D721Med (cell line): ENCODE measurements at regions not wholly inside any gene's neighbourhood (a gene's known extent, or its start where the extent isn't known, plus 50 kb on each side); places are given as distances from the start of the nearest gene placed in this dataset.

ENCODE experiments used
- DNase-seq: peaks from one replicate; pipeline ENCODE4 v3.0.0; 2011; ENCODE audit warnings: low spot score; ENCODE audit not compliant: insufficient read length
- FAIRE-seq: peaks from 2 replicates; lab custom pipeline; 2011; peaks lifted over from hg19 to GRCh38; lab: Jason Lieb, UNC
- TF ChIP-seq, protein P1 (sequence below): IDR thresholded peaks from 2 replicates; pipeline ENCODE4 v1.5.1; 2012; ENCODE audit warnings: mild to moderate bottlenecking, control low read depth; ENCODE audit not compliant: insufficient read depth; ENCODE audit errors: missing control alignments

DNA sequence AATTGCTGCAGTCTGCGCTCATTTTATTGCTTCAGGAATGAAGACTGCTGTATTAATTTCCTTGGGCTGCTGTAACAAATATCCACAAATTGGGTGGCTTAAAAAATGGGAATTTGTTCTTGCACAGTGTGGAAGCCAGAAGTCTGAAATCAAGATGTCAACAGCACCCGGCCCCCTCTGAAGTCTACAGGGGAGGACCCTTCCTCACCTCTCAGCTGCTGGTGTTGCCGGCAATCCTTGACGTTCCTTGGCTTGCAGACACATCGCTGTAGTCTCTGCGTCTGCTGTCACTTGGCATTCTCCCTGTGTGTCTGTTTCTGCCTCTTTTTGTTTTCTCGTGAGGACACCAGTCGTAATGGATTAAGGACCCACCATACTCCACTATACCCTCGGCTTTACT lies 166.2 kb downstream of the PTPN20 start:
- no peak for FAIRE-seq
- TF ChIP-seq, protein P1, sequence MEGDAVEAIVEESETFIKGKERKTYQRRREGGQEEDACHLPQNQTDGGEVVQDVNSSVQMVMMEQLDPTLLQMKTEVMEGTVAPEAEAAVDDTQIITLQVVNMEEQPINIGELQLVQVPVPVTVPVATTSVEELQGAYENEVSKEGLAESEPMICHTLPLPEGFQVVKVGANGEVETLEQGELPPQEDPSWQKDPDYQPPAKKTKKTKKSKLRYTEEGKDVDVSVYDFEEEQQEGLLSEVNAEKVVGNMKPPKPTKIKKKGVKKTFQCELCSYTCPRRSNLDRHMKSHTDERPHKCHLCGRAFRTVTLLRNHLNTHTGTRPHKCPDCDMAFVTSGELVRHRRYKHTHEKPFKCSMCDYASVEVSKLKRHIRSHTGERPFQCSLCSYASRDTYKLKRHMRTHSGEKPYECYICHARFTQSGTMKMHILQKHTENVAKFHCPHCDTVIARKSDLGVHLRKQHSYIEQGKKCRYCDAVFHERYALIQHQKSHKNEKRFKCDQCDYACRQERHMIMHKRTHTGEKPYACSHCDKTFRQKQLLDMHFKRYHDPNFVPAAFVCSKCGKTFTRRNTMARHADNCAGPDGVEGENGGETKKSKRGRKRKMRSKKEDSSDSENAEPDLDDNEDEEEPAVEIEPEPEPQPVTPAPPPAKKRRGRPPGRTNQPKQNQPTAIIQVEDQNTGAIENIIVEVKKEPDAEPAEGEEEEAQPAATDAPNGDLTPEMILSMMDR, result no peak
- no peak for DNase-seq

DNA sequence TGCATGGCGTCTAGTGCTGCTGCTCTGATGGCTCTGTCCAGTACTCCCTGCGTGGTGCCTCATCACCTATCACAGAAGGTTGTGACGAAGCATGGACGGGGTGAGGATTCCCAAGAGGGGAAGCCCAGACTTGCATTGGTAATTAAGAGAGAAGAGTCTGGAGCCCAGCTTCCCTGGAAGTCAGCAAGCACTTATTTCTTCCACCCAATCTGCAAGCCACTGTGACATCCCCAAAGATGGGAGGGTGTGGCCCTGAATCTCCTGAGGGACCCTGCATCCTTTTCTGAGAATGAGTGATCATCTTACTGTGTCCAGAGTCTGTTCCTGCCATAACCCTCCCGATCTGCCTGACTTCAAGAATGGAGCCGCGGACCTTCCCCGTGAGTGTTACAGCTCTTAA lies 166.7 kb downstream of the PTPN20 start:
- no peak for FAIRE-seq
- TF ChIP-seq, protein P1, result no peak
- no peak for DNase-seq

DNA sequence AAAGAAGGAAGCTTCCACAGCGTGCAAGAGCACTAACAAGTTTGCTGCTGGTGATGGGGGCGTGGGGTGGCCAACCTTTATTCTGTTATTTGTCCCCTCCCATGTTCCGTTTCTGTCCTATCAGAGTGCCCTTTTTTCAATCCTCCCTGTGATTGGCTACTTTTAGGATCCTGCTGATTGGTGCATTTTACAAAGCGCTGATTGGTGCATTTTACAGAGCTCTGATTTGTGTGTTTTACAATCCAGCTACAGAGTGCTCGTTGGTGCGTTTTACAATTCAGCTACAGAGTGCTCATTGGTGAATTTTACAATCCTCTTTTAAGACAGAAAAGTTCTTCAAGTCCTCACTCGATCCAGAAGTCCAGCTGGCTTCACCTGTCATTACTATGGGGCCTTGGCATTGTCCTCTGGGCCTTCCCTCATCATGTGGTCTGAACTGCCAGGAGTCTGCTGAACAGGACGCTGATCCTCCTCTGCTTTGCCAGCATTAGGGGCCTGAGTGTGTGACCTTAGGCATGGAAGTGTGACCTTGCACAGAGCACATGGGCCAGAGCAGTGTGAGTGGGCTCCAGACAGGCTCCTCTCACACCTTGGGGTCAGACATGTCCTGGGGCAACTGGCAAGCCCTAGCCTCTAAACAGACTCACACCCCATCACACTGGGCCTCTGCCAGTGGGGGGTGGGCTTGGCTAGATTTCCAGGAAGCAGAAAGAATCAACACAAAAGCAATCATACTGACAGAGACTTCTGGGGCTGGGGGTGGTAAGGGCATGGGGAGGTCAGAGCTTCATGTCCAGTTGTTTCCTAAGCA lies 167.4 kb downstream of the PTPN20 start:
- FAIRE-seq (no peak), DNase-seq (no peak)
- TF ChIP-seq, protein P1, result no peak

DNA sequence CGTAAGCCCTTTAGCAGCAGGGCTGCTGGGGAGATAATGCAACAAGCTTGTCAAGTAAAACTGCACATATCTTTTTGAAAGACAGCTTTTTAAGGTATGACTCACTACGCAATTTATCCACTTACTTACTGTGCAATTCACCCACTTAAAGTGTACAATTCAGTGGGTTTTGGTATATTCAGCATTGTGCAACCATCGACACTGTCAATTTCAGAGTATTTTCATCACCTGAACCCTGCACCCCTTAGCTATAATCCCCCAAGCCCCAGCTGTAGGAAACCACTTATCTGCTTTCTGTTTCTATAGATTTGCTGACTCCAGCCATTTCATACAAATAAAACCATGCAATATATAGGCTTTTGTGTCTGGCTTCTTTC lies 168.0 kb downstream of the PTPN20 start:
- DNase-seq (no peak), FAIRE-seq (no peak)
- TF ChIP-seq, protein P1, result no peak

DNA sequence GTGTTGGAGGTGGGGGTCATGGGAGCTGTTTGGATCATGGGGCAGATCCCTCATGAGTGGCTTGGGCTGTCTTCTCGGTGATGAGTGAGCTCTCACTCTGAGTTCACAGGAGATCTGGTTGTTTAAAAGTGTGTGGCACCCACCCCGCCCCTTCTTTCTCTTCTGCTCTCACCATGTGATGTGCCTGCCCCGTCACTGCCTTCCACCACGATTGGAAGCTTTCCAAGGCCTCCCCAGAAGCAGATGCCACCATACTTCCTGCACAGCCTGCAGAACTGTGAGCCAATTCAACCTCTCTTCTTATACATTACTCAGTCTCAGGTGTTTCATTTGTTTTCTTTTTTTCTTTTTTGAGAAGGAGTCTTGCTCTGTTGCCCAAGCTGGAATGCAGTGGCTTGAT lies 170.0 kb downstream of the PTPN20 start:
- FAIRE-seq (no peak), DNase-seq (no peak)
- TF ChIP-seq, protein P1, result no peak

DNA sequence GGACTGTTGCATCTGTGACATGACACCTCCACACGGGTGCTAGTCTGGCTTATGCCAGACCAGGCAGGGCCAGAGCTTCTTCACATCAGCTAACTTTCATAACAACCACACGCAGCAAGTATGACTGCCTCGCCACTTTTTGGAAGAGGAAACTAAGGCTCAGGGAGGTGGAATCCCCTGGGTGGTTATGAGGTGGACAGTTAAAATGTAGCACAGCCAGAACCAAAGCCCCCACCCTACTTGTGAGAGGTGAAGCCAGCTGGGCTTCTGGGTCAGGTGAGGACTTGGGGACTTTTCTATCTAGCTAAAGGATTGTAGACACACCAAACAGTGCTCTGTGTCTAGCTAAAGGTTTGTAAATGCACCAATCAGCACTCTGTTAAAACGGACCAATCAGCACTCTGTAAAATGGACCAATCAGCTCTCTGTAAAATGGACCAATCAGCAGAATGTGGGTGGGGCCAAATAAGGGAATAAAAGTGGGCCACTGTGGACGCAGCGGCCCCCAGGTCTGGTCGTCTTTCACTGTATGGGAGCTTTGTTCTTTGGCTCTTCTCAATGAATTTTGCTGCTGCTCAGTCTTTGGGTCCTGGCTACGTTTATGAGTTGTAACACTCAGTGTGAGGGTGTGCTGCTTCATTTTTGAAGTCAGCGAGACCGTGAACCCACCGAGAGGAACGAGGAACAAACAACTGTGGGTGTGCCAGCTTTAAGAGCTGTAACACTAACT lies 171.0 kb downstream of the PTPN20 start:
- DNase-seq, result no peak
- TF ChIP-seq, protein P1, result no peak
- no peak for FAIRE-seq

DNA sequence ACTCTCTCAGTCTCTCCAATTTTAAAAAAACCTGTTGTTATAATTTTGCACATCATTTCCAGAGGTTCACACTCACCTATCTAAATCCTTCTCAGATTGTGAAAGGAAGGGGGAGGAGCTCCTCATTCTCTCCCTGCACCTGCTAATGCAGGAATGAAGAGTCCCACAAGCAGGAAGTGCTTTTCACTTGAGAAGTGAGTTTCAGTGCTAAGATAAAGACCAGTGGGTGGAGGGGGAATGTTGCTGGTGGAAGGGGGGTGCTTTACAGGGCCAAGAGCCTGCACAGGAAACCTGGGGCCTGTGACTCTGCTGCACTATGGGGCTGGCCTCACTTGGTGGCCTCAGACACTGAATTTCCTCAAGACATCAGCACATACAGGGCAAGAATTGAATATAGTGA lies 176.4 kb downstream of the PTPN20 start:
- FAIRE-seq, result no peak
- no peak for DNase-seq
- TF ChIP-seq, protein P1, result no peak
